Ovary (tissue), 3 donors: ENCODE measurements at regions not wholly inside any gene's neighbourhood (a gene's known extent, or its start where the extent isn't known, plus 50 kb on each side); places are given as distances from the start of the nearest gene placed in this dataset.

Experiments
- EP300 ChIP-seq: sonication (generic); formaldehyde crosslinking; IDR thresholded peaks from one replicate; pipeline ENCODE4 v1.6.1; 2017; ENCODE audit warnings: antibody characterized with exemption
- POLR2A ChIP-seq: fragments of 450-650 bp; IDR thresholded peaks from one replicate; pipeline ENCODE4 v1.6.1; 2017; ENCODE audit warnings: antibody characterized with exemption, mild to moderate bottlenecking, moderate library complexity
- TF ChIP-seq, protein P1 (sequence below), 3 donors: fragments of 450-650 bp in 2 of 3; fragments of 200-600 bp in 1 of 3; IDR thresholded peaks; one replicate each; pipeline versions ENCODE4 v1.5.1 to v1.8.0; 2016 to 2022; ENCODE audit warnings: antibody characterized with exemption in 3 of 3, mild to moderate bottlenecking in 1 of 3
- donor health status: DM: no; HTN: no; CAD: no.

DNA sequence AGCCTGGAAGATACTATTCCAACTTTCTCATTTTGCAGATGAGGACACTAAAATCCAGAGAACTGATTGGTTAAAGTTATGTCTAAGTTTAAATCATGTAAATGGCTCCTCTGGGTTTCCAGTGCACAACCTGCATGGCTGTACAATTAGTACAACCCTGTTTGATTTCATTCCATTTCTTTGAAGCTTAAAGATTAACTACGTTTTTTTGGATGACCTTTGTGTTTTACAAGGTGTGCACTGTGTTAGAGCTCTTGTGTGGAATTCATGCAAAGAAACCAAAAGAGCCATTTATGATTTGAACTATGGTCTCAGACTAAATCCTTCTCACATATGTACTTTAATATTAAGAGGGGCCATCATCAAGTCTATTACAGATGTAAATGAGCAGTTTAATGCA, 149.5 kb downstream of the TMEM168 start:
- TF ChIP-seq, protein P1, sequence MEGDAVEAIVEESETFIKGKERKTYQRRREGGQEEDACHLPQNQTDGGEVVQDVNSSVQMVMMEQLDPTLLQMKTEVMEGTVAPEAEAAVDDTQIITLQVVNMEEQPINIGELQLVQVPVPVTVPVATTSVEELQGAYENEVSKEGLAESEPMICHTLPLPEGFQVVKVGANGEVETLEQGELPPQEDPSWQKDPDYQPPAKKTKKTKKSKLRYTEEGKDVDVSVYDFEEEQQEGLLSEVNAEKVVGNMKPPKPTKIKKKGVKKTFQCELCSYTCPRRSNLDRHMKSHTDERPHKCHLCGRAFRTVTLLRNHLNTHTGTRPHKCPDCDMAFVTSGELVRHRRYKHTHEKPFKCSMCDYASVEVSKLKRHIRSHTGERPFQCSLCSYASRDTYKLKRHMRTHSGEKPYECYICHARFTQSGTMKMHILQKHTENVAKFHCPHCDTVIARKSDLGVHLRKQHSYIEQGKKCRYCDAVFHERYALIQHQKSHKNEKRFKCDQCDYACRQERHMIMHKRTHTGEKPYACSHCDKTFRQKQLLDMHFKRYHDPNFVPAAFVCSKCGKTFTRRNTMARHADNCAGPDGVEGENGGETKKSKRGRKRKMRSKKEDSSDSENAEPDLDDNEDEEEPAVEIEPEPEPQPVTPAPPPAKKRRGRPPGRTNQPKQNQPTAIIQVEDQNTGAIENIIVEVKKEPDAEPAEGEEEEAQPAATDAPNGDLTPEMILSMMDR (IDR thresholded peaks at IDR 0.05), result no peak
- TF ChIP-seq EP300 (no peak), POLR2A (no peak)
